GM21360 (cell line): ENCODE measurements at regions not wholly inside any gene's neighbourhood (a gene's known extent, or its start where the extent isn't known, plus 50 kb on each side); places are given as distances from the start of the nearest gene placed in this dataset.
"Not testable (repeated sequence)": the region's sequence is repeated elsewhere in the genome, so short reads cannot be mapped to it uniquely, and the experiment has no call there.

Experiments used
- ATAC-seq: cut with Tn5 transposase; IDR thresholded peaks from one replicate; pipeline ENCODE4 v1.9.1; 2021; ENCODE audit warnings: mild to moderate bottlenecking, moderate library complexity; ENCODE audit not compliant: unreplicated experiment

DNA sequence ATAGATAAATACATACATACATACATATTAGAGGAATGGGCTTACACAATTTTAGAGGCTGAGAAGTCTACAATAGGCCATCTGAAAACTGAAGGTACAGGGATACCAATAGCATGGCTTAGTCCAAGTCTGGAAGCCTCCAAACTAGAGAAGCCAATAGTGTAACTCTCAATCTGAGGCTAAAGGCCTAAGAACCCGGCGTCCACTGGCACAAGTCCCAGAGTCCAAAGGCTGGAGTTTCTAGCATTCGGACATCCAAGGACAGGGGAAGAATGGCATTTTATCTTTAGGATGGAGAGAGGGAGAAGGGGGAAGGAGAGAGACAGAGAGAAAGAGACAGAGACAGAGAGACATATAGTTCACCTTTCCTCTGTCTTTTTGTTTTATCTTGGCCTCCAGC, 63.7 kb upstream of the SYT4 start:
- ATAC-seq, result no peak

DNA sequence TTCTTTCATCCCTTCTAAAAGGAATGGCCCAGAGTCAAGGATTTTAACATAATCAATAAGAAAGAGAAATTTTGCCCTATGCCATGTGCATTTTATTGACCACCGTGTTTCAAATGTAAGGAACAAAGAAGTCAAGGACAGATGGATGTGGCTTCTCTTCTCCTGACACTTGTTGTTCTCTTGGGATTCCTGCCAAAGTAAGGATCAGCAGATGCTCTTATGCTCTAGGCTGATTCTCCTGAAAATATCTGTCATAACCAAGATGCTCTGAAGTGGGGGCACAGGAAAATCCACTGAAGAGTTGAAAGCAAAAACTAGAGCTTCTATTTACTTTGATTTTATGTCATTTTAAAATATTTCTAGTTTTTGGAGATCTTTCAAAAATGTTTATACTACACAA, 72.9 kb upstream of the SYT4 start:
- no peak for ATAC-seq

DNA sequence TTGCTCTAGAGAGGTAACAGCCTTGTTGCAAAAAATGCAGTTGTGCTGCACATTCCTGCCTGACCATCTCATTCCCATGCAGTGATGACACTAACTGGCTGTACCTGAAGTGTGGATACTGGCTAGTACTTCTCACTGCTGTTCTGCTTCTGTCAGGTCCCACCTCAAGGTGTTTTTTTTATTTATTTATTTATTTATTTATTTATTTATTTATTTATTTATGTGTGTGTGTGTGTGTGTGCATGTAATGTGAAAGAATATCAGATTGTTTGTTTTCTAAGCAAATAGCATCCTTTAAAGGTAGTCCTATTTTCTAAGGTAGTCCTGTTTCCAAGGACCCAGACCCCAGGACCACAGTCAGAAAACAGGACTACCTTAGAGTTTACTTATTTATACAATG, 87.2 kb upstream of the SYT4 start:
- ATAC-seq, result no peak

DNA sequence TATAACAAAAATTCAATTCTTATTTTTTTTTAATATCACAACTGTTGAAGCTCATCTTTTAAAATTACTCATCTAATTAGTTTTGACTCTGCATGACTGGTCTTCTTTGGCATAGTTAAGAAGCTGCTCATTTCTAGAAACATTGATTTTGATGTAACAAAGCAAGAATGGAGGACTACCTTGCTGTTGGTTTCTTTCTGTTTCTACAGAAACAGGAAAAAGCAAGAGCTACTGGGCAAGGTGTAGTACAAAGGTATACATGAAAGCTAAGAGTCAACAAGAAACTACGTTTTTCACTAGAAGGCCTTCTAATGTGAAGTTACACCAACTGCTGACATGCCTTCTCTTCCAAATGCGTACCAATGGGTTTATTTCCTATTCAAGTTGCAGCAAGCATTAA, 90.6 kb upstream of the SYT4 start:
- ATAC-seq, result no peak

DNA sequence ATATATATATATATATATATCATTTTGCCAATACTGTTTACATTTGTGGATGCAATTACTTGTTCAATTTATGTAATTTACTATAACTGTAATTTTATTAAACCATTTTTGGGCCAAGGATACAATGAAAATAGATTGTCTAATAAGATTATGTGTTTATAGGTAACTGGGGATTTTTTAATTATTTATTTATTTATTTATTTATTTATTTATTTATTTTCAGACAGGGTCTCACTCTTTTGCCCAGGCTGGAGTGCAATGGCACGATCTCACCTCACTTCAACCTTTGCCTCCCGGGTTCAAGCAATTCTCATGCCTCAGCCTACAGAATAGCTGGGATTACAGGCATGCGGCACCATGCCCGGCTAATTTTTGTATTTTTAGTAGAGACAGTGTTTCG, 92.0 kb upstream of the SYT4 start:
- not testable (repeated sequence) for ATAC-seq

DNA sequence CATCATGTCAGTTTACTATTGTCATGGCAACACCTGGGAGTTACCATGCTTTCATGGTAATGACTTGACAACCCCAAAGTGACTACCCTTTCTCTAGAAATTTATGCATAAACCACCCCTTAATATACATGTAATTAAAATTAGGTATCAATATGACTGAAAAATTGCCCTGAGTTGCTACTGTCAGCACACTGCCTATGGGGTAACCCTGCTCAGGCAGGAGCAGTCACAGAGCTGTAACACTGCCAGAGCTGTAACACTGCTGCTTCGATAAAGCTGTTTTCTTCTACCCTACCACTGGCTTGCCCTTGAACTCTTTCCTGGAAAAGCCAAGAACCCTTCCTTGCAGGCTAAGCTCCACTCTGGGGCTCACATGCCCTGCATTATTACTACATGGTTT, 95.5 kb upstream of the SYT4 start:
- no peak for ATAC-seq

DNA sequence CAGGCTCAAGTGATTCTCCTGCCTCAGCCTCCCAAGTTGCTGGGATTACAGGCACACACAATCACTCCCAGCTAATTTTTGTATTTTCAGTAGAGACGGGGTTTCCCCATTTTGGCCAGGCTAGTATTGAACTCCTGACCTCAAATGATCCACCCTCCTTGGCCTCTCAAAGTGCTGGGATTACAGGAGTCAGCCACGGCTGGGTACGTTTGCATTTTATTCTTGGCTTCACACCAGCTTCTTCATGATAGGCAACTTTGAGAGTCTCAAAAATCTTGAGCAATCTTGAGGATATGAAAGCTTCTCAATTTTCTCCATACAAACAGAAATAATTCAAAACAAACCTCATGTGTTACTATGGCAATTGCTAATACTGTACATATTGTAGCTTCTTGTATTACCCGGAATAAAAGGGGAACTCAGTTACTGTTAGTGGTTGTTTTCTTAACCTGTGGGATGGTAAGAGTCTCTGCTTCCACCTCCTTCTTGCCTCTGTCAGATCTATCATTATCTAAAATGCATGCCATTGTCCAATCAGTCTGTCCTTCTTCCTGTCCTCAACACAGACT, 102.9 kb upstream of the SYT4 start:
- no peak for ATAC-seq

DNA sequence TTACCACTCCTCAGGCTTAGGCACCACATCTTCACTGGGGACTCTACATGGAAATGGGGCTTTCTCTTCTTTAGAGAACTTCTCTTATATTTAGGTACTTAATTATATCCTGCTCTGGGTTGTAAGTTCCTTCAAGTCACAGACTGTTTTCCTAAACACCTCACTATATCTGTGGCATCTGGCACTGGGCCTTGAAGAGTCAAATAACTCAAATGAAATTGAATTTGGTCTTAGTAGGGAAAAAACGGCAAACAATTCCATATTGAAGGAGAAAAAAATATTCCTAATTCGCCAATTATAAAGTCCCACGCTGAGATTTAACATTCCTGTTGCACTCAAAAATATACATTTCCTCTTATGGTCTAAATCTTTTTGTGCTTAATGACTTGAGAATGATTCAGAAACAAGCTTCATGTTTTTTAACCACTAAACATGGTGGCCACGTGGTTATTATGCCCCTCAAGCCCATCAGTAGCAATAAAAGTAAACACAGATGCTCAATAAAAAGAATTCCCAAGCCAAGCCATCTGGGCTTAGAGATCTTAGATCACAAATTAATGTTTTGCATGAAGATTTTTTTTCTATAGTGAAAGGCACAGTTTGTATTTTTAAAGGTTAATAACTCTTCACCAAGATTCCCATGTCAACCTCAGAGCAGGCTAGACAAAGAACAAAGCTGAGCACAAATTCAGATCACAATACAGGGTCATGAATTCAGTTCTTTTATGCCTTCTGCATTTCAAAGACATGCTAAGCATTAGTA, 105.5 kb upstream of the SYT4 start:
- ATAC-seq, result no peak

DNA sequence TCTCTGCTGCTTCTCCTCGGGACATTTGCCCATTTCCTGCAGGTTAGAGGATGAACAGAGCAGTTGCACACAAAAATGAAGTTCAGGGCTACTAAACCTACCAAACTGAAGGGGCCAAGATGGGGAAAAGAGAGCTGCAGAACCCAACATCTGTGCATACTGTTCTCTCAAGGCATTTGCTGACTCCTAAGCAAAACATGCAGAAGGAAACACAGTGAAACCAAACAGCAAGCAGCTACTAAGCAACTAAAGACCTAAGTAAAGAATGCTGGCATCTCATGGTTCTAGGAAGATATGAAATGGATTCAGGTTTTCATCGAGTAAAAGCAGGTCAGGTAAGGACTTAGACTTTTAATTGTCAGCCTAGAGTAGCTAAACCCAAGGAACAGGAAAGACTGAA, 111.9 kb upstream of the SYT4 start:
- ATAC-seq, result no peak

DNA sequence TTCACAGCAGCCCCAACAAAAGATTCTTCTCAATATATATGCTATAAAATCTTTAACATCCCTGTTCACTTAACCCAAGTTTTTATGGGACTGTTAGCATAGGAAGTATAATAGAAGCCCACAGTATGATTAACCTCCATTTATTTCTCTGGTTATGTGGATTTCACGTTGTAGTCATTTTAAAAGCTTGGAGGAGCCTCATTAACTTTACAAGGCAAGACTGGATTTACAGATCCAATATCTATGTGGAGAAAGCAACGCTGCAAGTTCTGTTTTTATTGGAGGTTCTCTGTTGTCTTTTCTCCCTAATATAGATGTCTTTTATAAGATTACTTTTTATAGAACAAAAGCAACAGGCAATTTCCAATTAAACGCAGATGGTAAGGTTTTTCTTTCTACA, 114.9 kb upstream of the SYT4 start:
- ATAC-seq, result no peak

DNA sequence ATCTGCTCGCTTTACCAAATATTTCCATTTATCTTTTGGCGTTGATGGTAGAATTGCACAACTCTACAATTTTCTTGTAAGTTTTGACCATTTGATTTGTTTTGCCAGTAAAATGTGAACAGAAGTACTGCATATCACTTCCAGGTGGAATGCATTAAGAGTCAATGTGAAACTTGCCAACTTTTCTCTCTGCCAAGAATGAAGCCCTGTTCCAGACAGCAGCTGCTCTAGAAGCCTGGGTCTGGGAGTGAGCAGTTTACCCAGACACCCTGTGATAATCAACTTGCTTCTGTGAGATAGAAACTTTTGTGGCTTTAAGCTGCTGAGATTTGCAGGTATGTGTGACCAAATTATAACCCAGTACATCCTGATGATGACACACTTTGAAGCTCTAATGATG, 115.9 kb upstream of the SYT4 start:
- ATAC-seq, result no peak

DNA sequence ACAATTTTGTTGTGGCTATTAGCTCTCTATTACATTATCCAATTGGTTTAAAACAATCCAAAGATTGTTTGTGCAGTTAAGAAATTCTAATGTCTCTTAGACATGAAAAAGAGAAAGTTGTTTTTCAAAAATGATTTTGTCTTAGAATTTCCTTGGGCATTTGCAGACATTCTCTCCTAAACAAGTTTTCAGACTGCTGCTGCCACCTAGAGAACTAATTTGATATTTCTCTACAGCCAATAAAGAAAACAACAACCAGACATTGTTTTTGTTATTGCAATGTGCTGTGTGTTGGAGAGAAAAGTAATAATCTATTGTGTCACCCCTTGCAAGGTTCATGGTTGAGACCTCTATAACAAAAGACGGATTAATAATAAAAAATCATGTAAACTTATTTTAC, 119.0 kb upstream of the SYT4 start:
- ATAC-seq, result no peak

DNA sequence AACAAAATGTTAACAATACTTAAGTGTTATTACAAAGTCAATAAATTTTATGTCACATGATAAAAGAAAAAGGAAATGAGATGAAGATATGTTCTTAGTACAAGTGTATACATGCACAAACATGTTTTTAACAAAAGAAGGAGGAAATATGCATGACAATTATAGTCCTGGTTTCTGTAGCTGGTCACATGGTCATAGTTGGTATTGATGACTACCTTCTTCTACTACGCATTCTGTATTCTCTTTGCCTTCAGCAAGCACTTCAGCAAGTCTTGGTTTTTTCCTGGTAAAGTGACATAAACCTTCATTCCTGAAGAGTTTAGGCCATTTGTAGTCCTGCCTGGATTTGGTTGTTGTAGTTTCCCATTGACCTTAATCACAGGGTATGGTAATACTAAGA, 121.3 kb upstream of the SYT4 start:
- no peak for ATAC-seq

DNA sequence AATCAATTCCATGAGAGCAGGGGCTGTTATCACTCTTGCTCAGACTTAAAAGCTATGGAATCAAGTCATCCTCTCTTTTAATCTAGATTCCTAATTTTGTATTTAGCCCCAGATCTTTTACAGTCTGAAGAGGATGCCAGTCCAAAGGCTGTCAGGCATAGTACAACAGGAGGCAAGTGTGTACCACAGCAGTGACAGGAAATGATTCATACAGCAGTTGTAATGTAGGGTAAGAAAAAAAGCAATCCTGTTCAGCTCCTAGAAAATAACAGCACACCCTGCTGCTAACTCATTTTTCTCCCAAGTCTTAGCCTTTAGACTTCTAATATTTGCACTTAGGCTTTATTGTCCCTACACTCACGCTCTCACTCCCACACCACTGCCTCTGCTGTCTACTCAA, 127.8 kb upstream of the SYT4 start:
- no peak for ATAC-seq

DNA sequence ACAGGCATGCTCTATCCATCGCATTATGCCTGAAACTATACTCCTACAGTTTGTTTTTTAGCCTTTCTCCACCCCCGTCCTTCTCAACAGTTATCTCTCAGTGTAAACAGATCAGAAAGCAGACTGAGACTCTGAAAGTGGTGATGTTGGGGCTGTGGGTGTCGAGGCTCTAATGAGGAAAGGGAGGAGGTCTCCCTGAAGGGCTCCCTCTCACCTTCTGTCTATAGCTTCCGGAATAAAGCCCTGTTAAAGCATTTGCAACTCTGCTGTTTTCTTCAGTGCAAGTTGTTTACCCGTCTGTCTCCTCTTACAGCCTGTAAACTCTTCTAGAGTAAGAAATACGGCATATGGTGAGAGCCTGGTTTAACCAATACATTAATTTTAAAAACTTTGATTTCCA, 136.7 kb upstream of the SYT4 start:
- ATAC-seq, result no peak

DNA sequence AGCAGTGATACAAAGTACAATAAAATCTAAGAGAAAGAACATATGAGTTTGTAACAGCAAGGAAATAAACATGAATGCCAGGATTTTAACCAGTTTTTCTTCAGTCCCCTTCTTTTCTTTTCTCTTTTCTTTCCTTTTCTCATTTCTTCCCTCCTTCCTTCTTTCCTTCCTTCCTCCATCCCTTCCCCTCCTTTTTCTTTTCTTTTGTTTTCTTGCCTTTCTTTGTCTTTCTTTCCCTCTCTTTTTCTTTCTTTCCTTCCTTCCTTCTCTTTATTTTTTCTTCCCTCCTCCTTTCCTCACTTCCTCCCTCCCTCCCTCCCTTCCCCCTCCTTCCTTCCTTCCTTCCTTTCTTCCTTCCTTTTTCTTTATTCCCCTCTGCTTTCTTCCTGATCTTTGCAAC, 142.8 kb upstream of the SYT4 start:
- ATAC-seq, result no peak

DNA sequence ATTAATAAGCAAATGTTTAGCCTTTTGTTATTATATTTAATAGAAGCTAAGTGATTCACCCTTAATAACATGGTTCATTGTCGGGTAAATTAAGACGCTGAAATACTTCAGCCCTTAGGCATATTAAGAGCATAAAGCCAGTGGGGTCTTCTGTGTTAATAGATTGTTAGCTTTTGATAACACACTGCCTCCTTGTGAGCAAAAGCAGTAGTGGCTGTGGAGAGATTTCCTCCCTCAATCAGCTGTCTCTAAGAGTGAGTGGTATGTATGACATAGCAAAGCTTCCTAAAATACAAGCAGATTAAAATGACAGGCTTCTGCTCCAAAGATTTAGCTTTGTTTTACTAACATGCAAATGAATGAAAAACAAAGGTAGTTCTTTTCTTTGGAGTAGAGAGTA, 143.7 kb upstream of the SYT4 start:
- no peak for ATAC-seq

DNA sequence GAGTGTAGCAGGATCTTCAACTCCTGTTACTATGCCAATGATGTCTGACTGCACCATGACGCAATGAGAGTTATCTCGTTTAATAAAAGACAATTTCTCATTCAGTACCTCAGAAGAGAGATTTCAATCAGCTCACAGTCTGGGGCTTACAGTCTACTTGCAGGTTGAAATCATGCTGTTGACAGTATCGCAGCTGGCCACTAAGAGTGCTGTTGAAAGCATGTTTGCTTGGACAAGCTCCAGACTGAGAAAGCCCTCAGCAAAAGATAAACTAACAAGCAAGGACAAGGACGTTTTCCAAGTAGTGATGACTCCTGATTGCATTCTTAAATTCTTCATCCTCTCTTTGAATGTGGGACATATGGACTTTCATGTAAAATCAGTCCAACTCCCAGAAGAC, 145.2 kb upstream of the SYT4 start:
- ATAC-seq, result no peak

DNA sequence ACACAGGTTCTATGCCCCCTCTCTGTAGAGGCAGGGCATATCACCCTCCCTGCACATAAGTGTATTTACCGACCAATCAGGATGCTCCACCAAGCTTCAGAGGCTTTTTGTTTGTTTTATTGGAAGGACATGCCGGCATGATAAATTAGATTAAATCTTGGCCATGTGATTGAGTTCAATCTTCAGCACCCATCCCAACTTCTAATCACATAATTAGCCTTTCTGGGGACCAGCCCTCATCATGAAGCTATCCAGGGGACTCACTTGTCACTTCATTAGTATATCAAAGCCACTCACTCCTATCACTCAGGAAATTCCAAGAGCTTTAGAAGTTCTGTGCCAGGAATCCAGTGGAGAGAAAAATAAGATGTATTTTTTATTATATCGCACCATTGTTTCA, 158.6 kb upstream of the SYT4 start:
- no peak for ATAC-seq

DNA sequence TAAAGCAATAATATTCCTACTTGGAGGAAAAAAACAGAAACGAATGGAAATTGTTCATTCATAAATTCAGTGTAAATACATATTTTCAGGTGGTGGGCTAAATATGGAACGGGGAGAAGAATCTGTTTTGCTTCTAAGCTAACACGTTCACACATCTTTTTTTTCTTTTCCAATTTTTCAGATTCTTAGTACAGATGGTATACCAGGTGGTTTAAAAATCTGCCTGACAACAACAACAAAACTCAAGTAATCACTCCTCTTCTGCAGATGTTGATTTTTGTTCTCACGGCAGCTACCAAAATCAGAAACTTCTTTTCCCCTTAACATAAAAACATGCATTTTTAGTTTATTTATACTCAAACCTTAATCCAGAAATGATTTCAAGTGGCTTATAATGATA, 164.8 kb upstream of the SYT4 start:
- ATAC-seq, result no peak

DNA sequence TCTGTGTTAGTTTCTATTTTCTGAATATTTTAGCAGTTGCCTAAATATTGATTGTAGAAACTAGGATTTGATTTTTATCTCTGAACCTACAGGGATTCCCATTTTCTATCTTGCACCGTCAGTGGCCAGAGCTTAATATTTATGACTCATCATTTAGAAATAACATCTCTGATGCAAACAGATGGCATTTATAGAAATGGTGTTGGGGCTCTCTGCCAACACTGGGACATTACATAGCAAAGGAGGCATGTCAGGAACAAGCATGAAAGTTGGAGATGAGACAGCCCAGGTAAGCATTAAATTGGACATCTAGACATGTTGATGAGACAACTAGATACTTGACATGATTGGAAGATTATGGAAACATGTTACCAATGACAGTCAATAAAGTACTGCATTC, 165.3 kb upstream of the SYT4 start:
- ATAC-seq, result no peak

DNA sequence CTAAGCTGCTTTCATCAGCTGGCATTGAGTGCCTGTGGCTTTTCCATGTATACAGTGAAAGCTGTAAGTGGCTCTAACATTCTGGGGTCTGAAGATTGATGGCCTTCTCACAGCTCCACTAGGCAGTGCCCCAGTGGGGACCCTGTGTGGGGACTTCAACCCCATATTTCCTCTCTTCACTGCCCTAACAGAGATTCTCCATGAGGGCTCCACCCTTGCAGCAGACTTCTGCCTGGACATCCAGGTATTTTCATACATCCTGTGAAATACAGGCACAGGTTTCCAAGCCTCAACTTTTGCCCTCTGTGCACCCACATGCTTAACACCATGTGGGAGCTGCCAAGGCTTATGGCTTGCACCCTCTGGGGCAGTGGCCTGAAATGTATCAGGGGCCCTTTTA, 188.2 kb upstream of the SYT4 start:
- no peak for ATAC-seq

DNA sequence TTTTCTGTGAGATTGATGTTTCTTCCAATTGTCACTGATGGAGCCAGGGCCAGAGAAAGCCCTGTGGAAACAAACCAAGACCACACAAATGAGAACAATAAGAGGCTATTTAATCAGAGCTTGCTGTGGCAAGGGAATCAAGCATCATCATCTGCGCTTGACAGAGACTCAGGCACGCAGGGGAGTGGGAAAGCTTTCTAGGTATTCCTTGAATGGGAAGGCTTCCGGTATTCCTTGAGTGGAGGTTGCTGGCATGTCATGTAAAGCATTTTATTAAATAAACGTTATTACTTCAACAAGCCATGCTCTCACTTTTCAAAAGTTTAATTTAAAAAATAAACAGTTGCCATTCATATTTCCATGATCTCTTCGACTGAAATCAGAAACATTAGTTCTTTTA, 194.6 kb upstream of the SYT4 start:
- no peak for ATAC-seq
